Naive thymus-derived CD4-positive, alpha-beta T cell (primary cell): ENCODE measurements at regions not wholly inside any gene's neighbourhood (a gene's known extent, or its start where the extent isn't known, plus 50 kb on each side); places are given as distances from the start of the nearest gene placed in this dataset.
A peak's percentile ranks its signal among the peaks of the same experiment; 100 is the strongest.

Experiments used
- ATAC-seq: fragments of 150-1000 bp; cut with Tn5 transposase; 2 replicates; pipeline ENCODE4 v1.10.0; 2021; ENCODE audit warnings: mild to moderate bottlenecking, moderate library complexity
- CTCF ChIA-PET: fragments of 350-600 bp; sonication (Branson Sonifier 250); formaldehyde crosslinking; loops from one replicate; lab custom pipeline; 2021; ENCODE audit warnings: antibody characterized with exemption; lab: Charles Lee
- POLR2A ChIA-PET: fragments of 350-600 bp; sonication (Branson Sonifier 250); formaldehyde crosslinking; loops from one replicate; lab custom pipeline; 2021; ENCODE audit warnings: antibody characterized with exemption, inconsistent platforms; lab: Charles Lee
- DNase-seq, 9 donors: peaks; one replicate each; pipeline versions ENCODE4 v3.0.0 to v3.0.0-alpha.2; 2020 to 2022; ENCODE audit warnings: mixed read lengths in 1 of 9
- H3K27ac ChIP-seq: one replicate; pipeline ENCODE4 v1.7.0; 2013; ENCODE audit warnings: mild to moderate bottlenecking, low read depth, low read length, moderate library complexity
- H3K27me3 ChIP-seq, 2 donors: one replicate each; pipeline ENCODE4 v1.7.0; 2013; ENCODE audit warnings: low read length in 2 of 2, mild to moderate bottlenecking in 2 of 2, moderate library complexity in 2 of 2; ENCODE audit not compliant: control insufficient read depth in 2 of 2, insufficient read depth in 2 of 2
- H3K36me3 ChIP-seq, 3 experiments: 1 replicate in 2 of 3; 2 replicates in 1 of 3; pipeline ENCODE4 v1.7.0; 2013; ENCODE audit warnings: low read length in 3 of 3, mild to moderate bottlenecking in 3 of 3, moderate library complexity in 1 of 3; ENCODE audit not compliant: insufficient read depth in 3 of 3, control insufficient read depth in 2 of 3
- H3K4me1 ChIP-seq, 2 donors: one replicate each; pipeline ENCODE4 v1.7.0; 2013; ENCODE audit warnings: low read length in 2 of 2, mild to moderate bottlenecking in 2 of 2, moderate library complexity in 1 of 2; ENCODE audit not compliant: control insufficient read depth in 2 of 2, insufficient read depth in 2 of 2
- H3K4me3 ChIP-seq: 2 replicates; pipeline ENCODE4 v1.7.0; 2013; ENCODE audit warnings: mild to moderate bottlenecking, low read length
- H3K9me3 ChIP-seq, 3 experiments: 1 replicate in 2 of 3; 2 replicates in 1 of 3; pipeline ENCODE4 v1.7.0; 2013; ENCODE audit warnings: low read length in 3 of 3; ENCODE audit not compliant: control insufficient read depth in 2 of 3
- H3K27ac Mint-ChIP-seq, 9 donors: one replicate each; pipeline ENCODE4 v1.8.0; 2020 to 2022; ENCODE audit warnings: mixed read lengths in 9 of 9, mild to moderate bottlenecking in 8 of 9, moderate library complexity in 5 of 9, inconsistent platforms in 2 of 9
- H3K27me3 Mint-ChIP-seq, 5 donors: one replicate each; pipeline ENCODE4 v1.8.0; 2021 to 2022; ENCODE audit warnings: mixed read lengths in 5 of 5, mild to moderate bottlenecking in 1 of 5
- H3K36me3 Mint-ChIP-seq, 5 donors: one replicate each; pipeline ENCODE4 v1.8.0; 2020 to 2022; ENCODE audit warnings: mixed read lengths in 5 of 5, mild to moderate bottlenecking in 3 of 5, inconsistent platforms in 1 of 5
- H3K4me1 Mint-ChIP-seq, 7 donors: one replicate each; pipeline ENCODE4 v1.8.0; 2020 to 2022; ENCODE audit warnings: mixed read lengths in 7 of 7, mild to moderate bottlenecking in 3 of 7, inconsistent platforms in 1 of 7
- H3K4me3 Mint-ChIP-seq, 10 donors: one replicate each; pipeline ENCODE4 v1.8.0; 2020 to 2022; ENCODE audit warnings: mild to moderate bottlenecking in 10 of 10, mixed read lengths in 10 of 10, moderate library complexity in 6 of 10, inconsistent platforms in 2 of 10
- H3K9me3 Mint-ChIP-seq, 11 donors: one replicate each; pipeline ENCODE4 v1.8.0; 2020 to 2022; ENCODE audit warnings: mixed read lengths in 11 of 11, mild to moderate bottlenecking in 4 of 11, inconsistent platforms in 1 of 11, moderate library complexity in 1 of 11
- intact Hi-C, 2 donors: fragments of 100-400 bp; cut with micrococcal nuclease; formaldehyde crosslinking; loops; one replicate each; pipeline ENCODE4 v1.15.1; 2023

DNA sequence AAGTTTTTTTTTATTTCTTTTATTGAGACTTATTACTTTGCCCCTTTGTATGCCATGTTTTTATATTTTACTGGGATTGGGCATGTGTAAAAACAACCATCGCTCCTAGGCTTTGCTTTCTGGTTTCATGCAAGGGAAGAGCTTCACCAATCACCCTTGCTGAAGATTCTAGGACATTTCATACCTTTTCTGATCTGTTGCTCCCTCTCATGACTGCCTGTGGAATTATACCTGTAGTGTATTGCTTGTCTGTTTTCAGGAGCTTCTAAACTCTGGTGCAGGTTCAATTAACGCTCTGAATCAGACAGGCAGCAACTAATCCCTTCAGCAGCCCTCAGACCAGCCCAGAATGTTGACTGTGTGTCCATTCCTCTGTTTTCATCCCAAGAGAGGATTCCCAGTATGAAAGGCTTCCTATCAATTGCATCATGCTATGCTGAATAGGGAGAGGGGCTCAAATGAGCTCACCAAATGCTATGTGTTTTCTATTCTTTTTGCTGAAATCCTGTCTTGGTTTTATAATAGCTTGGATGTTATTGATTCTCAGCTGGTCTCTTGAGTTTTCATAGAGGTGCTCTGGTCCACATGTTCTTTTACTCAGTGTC lies 572.9 kb upstream of the CDH6 start:
- no peaks in the 10 kb centered on the region for H3K9me3 ChIP-seq
- H3K36me3 ChIP-seq: no peaks in the 10 kb centered on the region
- POLR2A ChIA-PET: no interaction called here
- intact Hi-C loops: no loop called here
- CTCF ChIA-PET: no interaction called here
- Mint-ChIP-seq H3K36me3 (peaks cover 0 to 5% (median 0%) of the 10 kb centered on the region in 5 donors), H3K27me3 (no peaks in the 10 kb centered on the region), H3K4me3 (no peak overlapping the region), H3K4me1 (no peaks in the 10 kb centered on the region), H3K9me3 (peaks cover 3 to 34% (median 20%) of the 10 kb centered on the region in 11 donors), H3K27ac (no peak overlapping the region)
- no peak for ATAC-seq
- no peak overlapping the region for H3K27ac ChIP-seq
- H3K4me1 ChIP-seq: no peaks in the 10 kb centered on the region
- H3K27me3 ChIP-seq: no peaks in the 10 kb centered on the region
- no peak for DNase-seq
- H3K4me3 ChIP-seq: no peak overlapping the region

- Histone ChIP-seq H3K36me3 (no peaks in the 10 kb centered on the region), H3K9me3 (no peaks in the 10 kb centered on the region), H3K27ac (no peak overlapping the region), H3K4me3 (no peak overlapping the region), H3K27me3 (no peaks in the 10 kb centered on the region), H3K4me1 (no peaks in the 10 kb centered on the region)
- Mint-ChIP-seq H3K4me3 (no peak overlapping the region), H3K4me1 (no peaks in the 10 kb centered on the region), H3K27me3 (no peaks in the 10 kb centered on the region), H3K9me3 (peaks cover 0 to 14% (median 6%) of the 10 kb centered on the region in 11 donors), H3K36me3 (no peaks in the 10 kb centered on the region), H3K27ac (no peak overlapping the region)
- DNase-seq (no peak), ATAC-seq (no peak)
- POLR2A ChIA-PET: no interaction called here
- intact Hi-C loops: no loop called here
- CTCF ChIA-PET: no interaction called here
Measured at GRCh38 chr5:30608501-30608900, 585.0 kb upstream of the CDH6 start.

DNA sequence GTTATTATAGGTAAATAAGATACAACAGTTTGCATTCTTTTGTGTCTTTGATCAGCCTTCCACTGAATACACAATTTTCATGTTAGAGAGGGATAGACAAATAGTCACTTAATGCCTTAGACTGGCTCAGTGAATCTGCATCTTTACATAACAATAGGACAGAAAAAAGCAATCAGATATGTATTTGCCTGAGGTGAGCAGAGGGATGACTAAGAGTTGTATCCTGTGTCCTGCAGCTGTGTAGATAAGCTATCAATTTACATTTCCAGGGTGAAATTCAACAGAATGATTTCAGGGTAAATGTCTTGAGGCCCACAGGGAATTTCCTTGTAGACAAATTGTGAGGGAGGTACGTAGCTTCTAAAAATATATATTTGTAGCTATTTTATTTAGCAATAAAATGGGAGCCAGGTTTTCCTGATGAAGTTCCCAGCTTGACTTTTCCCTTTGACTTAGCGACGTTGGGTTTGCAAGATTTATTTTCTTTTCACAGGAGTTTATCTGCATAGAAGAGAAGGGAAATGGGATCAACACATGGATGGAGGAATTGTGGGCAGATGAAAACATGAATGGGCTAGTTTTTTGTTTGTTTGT lies 586.1 kb upstream of the CDH6 start:
- Histone ChIP-seq H3K36me3 (no peaks in the 10 kb centered on the region), H3K27me3 (no peaks in the 10 kb centered on the region), H3K4me1 (no peaks in the 10 kb centered on the region), H3K4me3 (no peak overlapping the region), H3K9me3 (no peaks in the 10 kb centered on the region), H3K27ac (no peak overlapping the region)
- DNase-seq (no peak), ATAC-seq (no peak)
- Mint-ChIP-seq H3K4me3 (no peak overlapping the region), H3K27ac (no peak overlapping the region), H3K27me3 (no peaks in the 10 kb centered on the region), H3K9me3 (peaks cover 0 to 15% (median 6%) of the 10 kb centered on the region in 11 donors), H3K36me3 (no peaks in the 10 kb centered on the region), H3K4me1 (no peaks in the 10 kb centered on the region)
- intact Hi-C loops: no loop called here
- POLR2A ChIA-PET: no interaction called here
- CTCF ChIA-PET: no interaction called here

DNA sequence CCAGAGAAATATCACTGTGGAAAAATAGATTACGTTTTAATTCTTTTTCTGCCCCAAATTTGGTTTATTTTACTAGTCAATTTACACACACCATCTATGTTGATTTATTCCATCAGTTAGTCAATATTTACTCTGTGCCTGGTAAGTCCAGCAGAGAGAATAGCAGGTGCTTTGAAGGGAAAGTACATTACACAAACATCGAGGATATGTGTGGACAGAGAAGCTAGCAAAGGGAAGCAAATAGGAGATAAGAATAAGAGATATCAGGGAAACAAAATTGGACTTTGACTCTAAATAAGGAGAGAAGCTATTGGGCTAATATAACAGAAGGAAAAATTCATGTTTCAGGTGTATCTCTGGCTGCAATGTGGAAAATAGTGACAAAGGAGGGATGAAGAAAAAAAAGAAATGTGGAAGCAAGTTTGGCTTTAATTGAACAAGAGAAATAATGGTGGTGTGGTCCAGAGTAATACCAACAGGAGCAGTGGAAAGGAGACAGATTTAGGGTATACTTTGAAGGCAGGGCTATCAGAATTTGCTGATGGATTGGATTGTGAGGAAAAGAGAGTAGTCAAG lies 587.7 kb upstream of the CDH6 start:
- Histone ChIP-seq H3K27me3 (no peaks in the 10 kb centered on the region), H3K27ac (no peak overlapping the region), H3K4me1 (no peaks in the 10 kb centered on the region), H3K4me3 (no peak overlapping the region), H3K9me3 (no peaks in the 10 kb centered on the region), H3K36me3 (no peaks in the 10 kb centered on the region)
- ChIA-PET CTCF (no interaction called here), POLR2A (no interaction called here)
- no peak for ATAC-seq
- no peak for DNase-seq
- H3K27me3 Mint-ChIP-seq: no peaks in the 10 kb centered on the region
- no peaks in the 10 kb centered on the region for H3K36me3 Mint-ChIP-seq
- intact Hi-C loops: no loop called here
- peaks cover 0 to 17% (median 6%) of the 10 kb centered on the region in 11 donors for H3K9me3 Mint-ChIP-seq
- H3K4me1 Mint-ChIP-seq: no peaks in the 10 kb centered on the region
- no peak overlapping the region for H3K27ac Mint-ChIP-seq
- H3K4me3 Mint-ChIP-seq: no peak overlapping the region

GRCh38 chr5:30604648-30605262 lies 588.7 kb upstream of the CDH6 start:
- H3K4me3 ChIP-seq: no peak overlapping the region
- ATAC-seq: no peak
- H3K9me3 ChIP-seq: no peaks in the 10 kb centered on the region
- H3K9me3 Mint-ChIP-seq: peaks cover 0 to 22% (median 6%) of the 10 kb centered on the region in 11 donors
- no peak overlapping the region for H3K27ac Mint-ChIP-seq
- H3K36me3 ChIP-seq: no peaks in the 10 kb centered on the region
- H3K27me3 Mint-ChIP-seq: no peaks in the 10 kb centered on the region
- no peaks in the 10 kb centered on the region for H3K27me3 ChIP-seq
- H3K4me1 ChIP-seq: no peaks in the 10 kb centered on the region
- no peak for DNase-seq
- H3K4me3 Mint-ChIP-seq: no peak overlapping the region
- H3K4me1 Mint-ChIP-seq: no peaks in the 10 kb centered on the region
- POLR2A ChIA-PET: no interaction called here
- no peaks in the 10 kb centered on the region for H3K36me3 Mint-ChIP-seq
- H3K27ac ChIP-seq: no peak overlapping the region
- CTCF ChIA-PET: no interaction called here
- intact Hi-C loops: no loop called here

DNA sequence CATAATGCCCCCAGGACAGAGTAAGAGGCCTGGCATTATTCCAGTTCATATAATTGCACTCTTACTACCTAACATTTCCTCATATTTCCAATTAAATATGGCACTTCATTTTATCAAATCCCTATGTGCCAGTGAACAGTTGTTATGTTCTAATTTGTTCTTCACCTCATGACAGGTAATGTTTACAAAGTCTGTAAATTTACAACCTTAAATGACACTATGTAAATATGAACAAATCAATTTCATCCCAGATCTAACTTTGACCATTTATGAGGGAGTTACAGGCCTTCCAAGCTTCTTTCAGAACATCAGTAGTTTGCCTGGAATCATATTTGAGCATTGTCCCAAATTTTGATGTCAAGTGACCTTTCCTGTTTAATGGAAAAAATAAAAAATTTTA lies 592.6 kb upstream of the CDH6 start:
- Mint-ChIP-seq H3K9me3 (peaks cover 3 to 34% (median 15%) of the 10 kb centered on the region in 11 donors), H3K4me1 (no peaks in the 10 kb centered on the region), H3K4me3 (no peak overlapping the region), H3K27ac (peak overlapping the region in 1 of 9 donors; percentile 12), H3K36me3 (no peaks in the 10 kb centered on the region), H3K27me3 (no peaks in the 10 kb centered on the region)
- POLR2A ChIA-PET: no interaction called here
- Histone ChIP-seq H3K4me1 (no peaks in the 10 kb centered on the region), H3K36me3 (no peaks in the 10 kb centered on the region), H3K9me3 (no peaks in the 10 kb centered on the region), H3K4me3 (no peak overlapping the region), H3K27ac (no peak overlapping the region), H3K27me3 (no peaks in the 10 kb centered on the region)
- intact Hi-C loops: no loop called here
- ATAC-seq: no peak
- CTCF ChIA-PET: no interaction called here
- no peak for DNase-seq
